NT2/D1 (cell line): ENCODE measurements at regions not wholly inside any gene's neighbourhood (a gene's known extent, or its start where the extent isn't known, plus 50 kb on each side); places are given as distances from the start of the nearest gene placed in this dataset.

Experiments
- SUZ12 ChIP-seq: IDR thresholded peaks from 2 replicates; pipeline ENCODE4 v1.6.1; 2011; ENCODE audit not compliant: insufficient read length, insufficient read depth; ENCODE audit errors: extremely low read depth
- YY1 ChIP-seq: IDR thresholded peaks from 2 replicates; pipeline ENCODE4 v1.6.1; 2011; ENCODE audit not compliant: insufficient read length, insufficient read depth

DNA sequence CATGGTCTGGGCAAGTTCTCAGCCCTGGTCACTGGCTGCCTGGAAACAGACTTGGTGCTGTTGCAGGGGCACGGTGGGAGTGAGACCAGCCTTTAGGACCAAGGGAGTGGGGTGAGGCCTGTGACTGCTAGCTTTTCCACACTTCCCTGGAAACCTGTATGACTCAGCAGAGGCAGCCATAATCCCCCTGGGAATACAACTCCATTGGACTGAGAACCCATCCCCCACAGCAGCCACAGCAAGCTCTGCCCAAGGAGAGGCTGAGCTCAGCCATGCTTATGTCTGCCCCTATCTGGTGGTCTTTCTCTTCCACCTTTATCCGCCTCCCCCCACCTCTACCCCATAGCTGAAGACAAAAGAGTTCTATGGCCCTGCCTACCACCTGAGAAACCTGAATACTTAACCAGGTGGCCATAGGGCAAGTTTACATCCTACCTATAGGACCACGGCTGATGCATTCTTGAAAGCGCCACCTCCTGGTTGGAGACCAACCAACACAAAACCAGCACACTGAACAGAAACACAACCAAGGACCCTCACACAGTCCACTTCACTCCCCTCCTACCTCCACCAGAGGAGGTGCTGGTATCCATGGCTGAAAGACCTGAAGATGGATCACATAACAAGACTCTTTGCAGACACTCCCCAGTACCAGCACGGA lies 816.2 kb upstream of the SOX9 start:
- TF ChIP-seq SUZ12, result no peak
- TF ChIP-seq YY1, result no peak
